H1 (cell line): ENCODE measurements at regions not wholly inside any gene's neighbourhood (a gene's known extent, or its start where the extent isn't known, plus 50 kb on each side); places are given as distances from the start of the nearest gene placed in this dataset.

Experiments used
- BACH1 ChIP-seq: IDR thresholded peaks from 2 replicates; pipeline ENCODE4 v1.6.1; 2012; ENCODE audit warnings: low read length, improper control_type of control experiment
- CTCF ChIP-seq, 3 experiments: IDR thresholded peaks; 1 replicate in 2 of 3; 2 replicates in 1 of 3; pipeline versions ENCODE4 v1.5.1 to v1.6.1; 2011; ENCODE audit warnings: low read length in 3 of 3, mild to moderate bottlenecking in 3 of 3, inconsistent platforms in 2 of 3, low read depth in 1 of 3, moderate library complexity in 1 of 3; ENCODE audit not compliant: insufficient read depth in 1 of 3; ENCODE audit errors: control extremely low read depth in 1 of 3

GRCh38 chr13:48160606-48161278 lies 65.8 kb upstream of the MED4 start (continued):
- TF ChIP-seq CTCF (IDR thresholded peaks at IDR 0.05; ENCODE audit: control extremely low read depth in 1 of 3, insufficient read depth in 1 of 3, low read depth in 1 of 3, low read length in 3 of 3) (no peak), BACH1 (no peak)
- TF ChIP-seq, all 59 proteins: peak for 0
